Activated effector memory CD4-positive, alpha-beta T cell treated with anti-CD3 and anti-CD28 coated beads, Interleukin-2, amount 50 U/mL, for 16 hours (primary cell): ENCODE measurements at regions not wholly inside any gene's neighbourhood (a gene's known extent, or its start where the extent isn't known, plus 50 kb on each side); places are given as distances from the start of the nearest gene placed in this dataset.
A peak's percentile ranks its signal among the peaks of the same experiment; 100 is the strongest.
"Not testable (repeated sequence)": the region's sequence is repeated elsewhere in the genome, so short reads cannot be mapped to it uniquely, and the experiment has no call there.

Source experiments
- DNase-seq: peaks from one replicate; pipeline ENCODE4 v3.0.0-alpha.2; 2020

DNA sequence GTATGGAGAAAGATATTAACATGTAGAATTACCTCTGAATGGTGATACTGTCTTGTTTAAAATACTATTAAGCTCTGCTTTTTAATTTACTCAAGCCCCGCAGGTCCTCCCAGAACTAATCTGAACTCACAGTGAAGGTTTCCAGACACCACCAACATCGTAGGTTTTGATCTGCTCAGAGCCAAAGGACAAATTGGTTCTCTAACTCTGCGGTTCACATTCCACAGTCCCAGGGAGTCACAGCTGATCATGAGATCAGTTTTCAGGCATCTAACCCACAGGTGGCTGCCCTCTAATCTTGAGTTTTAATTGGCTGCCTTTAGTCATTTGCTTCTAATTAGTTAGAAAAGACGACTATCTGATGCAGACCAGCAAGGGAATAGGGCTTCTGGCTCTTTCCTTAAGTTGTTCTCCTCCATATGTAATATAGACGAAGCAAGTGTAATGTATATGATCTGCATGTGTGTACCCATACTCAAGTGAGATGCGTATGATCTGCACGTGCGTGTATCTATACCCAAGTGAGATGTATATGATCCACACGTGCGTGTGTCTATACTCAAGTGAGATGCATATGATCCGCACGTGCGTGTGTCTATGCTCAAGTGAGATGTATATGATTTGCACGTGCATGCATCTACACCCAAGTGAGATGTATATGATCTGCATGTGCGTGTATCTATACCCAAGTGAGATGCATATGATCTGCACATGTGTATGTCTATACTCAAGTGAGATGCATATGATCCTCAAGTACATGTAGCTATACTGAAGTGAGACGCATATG is 331.5 kb upstream of the NPVF start:
- DNase-seq, result no peak

DNA sequence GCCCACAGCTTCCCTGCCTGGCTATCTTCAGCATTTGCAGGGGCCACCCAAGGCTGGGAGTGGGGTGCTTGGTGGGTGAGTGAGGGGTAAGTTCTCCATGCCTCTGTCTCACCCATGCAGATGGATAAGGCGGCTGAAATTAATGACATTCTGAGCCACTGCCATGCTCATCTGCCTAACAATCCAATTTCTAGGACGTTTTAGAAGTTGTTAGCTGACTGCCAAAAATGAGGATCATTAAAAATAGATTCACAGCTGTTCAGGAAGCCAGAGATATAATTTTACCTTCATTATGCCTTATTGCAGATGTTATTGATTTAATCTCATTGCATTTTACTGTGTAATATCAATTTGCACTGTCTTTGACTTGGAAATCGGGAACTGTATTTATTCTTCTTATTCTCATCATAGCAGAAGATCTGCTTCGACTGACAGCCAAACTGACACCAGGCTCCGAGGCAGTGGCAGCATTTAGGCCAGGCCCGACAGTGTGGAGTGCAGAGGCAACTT is 334.4 kb upstream of the NPVF start:
- DNase-seq, result no peak

DNA sequence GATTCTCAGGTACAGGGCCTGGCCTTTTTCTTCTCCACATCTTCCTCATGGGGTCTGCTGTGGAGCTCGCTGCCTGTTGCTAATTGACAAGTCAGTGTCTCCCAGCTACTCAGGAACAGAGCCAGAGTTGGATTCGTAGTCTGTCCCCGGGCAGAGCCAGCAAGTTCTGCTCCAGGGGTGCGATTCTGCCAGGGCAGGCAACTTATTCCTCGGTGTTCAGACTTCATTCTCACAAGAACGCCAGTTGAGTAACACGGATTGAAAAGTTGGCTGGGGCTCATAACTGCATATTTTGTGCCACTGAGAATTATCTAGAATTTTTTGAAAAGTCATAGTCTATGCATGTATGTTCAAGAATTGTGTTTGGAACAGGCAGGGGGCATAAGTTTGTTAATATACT is 336.7 kb upstream of the NPVF start:
- DNase-seq, result no peak

DNA sequence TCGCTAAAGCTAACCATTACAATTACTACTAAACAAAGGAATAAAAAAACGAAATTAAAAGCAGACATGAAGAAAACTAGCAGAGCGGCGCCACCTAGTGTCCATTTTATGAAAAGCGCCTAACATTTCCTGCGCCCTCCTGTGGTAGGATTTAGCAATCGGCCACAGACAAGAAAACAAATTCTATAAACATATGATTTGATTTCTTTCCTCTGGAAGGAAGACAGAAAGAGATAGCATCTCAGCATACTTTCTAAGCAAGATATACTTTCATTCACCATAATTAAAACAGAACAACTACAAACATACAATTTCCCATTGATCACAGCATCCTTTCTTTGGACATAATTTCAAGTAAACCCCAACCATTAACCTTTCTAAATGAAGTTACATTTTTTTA is 337.7 kb upstream of the NPVF start:
- peak; percentile 86 for DNase-seq

DNA sequence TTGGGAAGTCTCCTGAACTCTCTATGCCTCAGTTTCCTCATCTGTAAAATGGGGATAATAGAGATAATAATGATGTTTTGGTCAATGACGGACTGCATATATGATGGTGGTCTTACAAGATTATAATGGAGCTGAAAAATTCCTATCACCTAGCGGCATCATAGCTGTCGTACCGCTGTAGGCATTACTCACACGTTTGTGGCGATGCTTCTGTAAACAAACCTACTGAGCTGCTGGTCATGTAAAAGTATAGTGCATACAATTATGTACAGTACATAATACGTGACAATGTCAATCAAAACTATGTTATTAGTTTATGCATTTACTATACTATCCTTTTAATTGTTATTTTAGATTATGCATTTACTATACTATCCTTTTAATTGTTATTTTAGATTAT is 339.1 kb upstream of the NPVF start:
- DNase-seq, result no peak

DNA sequence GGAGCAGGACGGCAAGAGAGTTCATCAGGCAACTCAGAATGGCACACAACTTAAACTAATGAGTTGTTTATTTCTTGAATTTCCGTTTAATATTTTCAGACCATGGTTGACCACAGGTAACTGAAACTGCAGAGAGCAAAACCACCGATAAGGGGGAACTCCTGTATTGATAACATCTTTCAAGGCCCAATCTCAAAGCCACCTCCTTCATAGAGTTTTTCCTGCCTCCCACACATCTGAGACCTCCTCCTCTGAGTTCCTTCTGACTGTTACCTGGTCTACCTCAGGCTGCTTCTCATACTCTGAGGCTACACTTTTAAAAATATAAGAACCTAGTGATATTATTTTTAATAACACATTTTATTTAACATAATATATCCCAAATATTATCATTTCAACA is 341.5 kb upstream of the NPVF start:
- DNase-seq, result no peak

DNA sequence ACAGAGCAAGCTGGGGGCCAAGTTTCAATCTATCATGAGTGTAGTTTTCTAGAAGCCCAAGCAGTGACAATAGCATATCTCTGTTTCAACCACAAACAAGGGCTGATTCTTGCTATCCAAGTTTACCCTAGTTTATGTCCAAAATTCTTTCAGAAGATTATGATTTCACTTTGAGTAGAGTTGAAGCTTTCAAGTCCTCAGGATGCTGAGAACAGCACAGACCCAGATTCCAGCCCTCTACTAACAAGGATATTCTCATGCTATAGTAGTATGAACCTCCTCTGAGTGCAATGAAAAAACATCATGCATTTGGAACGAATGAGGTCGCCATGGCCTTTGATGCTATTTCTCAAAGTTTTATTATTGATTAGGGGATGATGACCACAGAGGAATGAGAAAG is 344.1 kb upstream of the NPVF start:
- DNase-seq, result no peak

DNA sequence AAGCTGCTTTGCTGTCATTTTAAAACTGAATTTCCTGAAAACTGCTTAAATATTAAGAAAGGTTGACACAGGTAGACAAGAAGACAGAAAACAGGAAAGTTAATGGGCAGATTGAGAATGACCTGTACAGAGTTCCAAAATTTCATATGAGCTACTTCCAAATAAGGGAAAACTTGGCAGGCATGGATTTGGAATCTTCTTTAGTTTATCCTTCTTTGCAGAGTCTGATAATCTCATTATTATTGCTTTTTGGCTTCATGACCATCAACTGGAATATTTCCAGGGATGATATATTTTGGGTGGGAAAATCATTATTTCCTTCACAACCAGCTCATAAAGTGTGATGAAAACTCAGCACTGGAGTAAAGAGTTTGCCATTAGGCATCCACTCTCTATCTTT is 346.5 kb upstream of the NPVF start:
- no peak for DNase-seq

DNA sequence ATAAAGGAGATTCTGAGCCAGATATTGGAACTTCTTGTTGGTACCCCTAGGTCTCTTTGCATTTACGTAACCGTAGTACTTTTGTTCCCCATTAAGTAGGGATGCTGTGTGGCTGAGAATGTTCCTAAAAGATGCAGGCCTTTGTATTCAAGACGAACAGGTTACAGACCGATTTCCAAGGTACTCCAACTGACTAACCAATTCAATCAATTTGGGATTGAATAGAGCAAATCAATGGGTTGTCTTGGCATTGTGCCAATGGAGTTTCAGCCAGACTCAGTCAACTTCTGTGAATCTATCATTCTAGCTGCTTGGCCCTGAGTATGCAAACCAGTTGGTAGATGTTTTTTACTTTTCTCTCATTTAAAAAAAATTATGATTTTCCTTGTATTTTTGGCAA is 347.3 kb upstream of the NPVF start:
- no peak for DNase-seq

DNA sequence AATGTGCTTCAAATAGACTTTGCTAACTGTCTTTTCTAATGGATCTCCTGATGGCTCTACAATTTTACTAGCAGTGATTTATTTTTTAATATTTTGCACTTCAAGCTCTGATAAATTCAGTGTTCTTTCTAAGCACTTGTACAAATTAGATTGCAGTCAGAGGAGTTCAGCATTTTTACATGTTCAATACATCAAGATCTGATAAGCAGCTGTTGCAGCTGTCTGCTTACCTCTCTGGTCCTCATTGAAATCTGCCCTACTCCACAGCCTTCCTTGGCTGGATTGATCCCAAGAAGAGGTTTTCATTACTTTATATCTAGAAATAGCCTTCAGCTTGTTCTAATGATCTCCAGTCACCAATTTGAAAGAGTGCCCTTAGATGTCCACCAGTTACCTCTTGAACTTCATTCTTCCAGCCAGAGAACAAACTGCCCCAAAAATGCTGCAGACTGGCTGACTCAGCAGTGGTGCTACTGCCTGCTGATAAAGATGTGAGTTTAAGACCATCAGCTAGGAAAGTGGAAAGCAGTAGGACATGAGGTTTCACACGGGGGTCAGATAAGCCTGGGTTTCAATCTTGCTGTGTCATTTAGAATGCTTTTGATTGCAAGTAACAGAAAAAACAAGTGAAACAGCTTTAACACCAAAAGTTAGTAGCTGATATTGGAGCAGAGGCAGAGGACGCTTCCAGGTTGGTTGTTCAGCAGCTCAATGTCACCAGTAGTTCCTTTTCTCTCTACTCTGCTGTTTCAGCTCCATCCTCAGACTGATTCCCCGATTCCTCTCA is 350.9 kb upstream of the NPVF start:
- DNase-seq, result no peak

DNA sequence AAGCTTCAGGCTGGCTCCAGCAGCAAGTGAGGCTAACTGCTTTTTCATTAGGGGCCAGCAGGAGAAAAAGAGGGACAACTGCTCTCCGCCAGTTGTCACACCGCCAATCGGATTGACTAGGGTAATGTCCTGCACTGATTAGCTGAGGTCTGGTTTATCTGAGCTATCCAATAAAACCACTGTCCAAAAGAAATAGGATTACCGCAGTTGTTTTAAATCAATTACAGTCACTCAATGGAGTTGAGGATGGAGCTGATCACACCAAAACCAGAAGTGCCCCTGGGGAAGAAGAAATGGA is 351.4 kb upstream of the NPVF start:
- no peak for DNase-seq

DNA sequence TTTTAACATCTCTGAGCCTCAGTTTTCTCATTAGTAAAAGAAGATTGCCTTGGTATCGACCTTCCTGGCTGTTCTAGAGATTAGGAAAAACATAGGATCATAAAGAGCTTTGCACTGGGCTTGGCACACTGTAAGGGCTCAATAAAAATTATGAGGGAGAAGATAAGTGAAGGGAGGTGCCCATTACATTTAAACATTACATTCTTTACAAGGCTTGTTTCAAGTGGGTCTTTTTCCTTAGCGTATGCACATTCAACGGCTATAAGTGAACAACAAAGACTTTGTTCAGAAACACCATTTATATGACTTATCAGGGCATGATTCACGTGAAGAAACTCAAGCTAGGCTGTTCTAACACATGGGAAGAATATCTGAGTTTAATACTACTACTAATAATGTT is 351.9 kb upstream of the NPVF start:
- no peak for DNase-seq

DNA sequence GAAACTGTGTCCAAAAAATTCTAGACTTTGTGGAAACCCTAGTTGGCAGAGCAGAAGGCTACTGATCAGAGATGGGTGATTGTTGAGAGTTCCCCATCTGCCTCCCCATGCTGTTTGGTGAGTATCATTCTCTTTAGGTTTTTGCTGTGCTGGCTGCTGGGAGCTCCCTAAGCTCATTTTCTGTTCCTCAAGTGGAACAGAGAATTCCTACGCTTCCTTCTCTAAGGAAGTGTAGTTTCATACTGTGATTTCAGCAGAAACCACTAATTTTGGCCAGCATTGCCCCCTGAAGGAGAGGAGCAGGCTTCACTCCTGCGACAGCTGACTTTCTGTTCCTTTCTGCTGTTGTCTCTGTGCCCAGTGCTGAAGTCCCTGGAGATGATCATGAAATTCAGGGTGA is 355.3 kb upstream of the NPVF start:
- no peak for DNase-seq

DNA sequence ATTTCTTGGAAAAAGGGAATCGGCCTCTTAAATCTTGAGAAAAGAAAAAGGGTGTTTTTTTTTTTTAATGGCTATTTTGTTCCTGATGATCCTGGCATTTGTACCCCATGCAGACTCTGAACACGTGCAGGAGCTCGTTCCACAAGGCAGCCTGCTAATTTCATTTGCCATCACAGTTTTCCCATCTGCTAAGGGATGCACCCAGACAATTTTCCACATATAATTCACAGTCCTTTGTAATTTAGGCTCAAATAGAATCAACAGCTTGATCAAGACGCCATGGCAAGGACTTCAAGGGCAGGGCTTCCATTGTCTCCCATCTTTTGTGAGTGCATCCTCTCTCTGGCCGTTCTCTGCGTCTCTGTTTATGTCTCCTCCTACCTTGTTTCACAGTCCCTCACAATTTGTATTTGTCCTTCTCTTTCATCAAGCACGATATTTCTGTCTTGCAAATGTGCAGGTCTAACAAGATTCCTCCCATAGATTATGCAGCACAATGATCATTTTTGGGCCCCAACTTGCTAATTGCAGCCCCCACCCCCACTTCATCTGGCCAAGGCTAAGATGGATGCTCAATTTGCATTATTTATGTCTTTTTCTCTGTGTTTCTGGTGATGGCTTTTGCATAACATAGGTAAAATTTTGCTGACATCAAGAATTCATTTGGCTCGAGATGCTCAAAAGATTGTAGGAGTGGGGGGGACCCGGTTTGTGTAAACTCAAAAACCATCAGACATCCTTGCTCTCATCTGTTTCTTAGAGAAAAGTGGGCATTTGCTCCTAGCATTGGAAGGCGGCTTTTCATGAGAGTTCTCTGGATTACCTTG is 356.0 kb upstream of the NPVF start:
- no peak for DNase-seq

DNA sequence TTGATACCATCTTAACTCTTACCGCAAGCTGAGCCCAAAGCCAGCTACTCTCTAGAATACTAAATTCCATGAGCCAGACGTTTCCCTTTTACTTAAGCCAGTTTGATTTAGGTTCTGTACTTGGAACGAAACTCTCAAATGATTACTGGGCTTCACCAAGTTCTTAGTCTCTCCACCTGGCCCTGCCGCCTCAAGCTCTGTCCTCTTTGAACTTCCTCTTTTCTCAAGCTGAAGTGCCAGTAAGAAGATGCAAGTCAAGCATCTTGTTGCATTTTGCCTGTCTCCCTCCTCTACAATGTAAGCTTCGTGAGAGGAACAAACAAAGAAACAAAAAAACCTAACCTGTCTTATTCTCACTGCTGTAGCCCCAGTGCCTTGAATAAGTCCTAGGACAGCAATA is 358.2 kb upstream of the NPVF start:
- DNase-seq, result no peak

DNA sequence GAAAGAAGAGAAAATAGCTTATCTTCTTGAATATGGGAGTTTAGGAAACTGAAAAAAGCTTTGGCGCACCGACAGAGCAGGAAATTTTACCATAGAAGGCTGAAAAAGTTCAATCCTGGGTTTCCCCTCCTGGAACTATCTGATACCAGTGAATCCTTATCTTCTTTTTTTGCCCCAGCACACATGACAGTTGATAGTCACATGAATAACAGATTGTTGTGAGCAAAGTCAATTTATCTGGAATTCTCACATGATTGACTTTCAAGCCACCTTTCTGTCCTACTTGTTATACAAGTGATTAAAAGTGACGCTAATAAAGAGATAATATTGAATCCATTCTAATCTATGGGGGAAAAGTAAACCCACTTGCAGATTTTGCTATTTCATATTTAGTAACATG is 365.8 kb upstream of the NPVF start:
- DNase-seq, result no peak

DNA sequence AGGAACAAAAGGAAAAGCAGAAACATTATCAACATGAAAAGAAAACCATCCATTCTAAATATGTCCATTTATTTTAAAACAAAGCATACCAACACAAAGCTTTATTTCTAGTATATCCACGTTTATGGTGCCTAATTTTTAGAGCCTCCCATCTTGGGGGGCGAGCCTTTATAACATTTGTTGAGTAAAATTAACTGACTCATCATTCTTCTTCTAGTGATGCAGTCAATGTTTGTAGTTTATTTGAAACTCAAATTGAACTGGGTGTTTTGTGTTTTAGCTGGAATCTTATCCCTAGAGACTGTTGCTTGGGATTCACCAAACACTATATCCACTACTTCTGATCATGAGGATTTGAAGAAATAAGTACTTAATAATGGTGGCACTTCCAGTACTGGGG is 366.4 kb upstream of the NPVF start:
- DNase-seq, result no peak

DNA sequence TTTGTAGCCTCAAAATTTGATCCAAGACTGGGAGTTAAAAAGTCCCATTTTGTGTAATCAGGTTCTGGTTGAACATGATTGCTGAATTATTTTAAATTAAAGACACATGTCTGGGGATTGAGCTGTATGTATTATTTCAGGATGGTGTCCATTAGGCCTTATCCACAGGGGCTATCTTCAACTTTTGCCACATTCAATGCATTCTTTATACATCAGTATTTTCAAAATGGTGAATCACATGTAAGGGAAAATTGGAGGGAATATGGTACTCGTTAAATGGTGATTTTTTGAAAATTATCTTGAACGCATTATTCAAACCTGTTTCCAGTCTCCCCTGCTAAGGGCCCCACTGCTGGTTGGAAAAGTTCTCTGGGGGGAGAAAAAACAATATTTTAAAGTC is 367.7 kb upstream of the NPVF start:
- no peak for DNase-seq

DNA sequence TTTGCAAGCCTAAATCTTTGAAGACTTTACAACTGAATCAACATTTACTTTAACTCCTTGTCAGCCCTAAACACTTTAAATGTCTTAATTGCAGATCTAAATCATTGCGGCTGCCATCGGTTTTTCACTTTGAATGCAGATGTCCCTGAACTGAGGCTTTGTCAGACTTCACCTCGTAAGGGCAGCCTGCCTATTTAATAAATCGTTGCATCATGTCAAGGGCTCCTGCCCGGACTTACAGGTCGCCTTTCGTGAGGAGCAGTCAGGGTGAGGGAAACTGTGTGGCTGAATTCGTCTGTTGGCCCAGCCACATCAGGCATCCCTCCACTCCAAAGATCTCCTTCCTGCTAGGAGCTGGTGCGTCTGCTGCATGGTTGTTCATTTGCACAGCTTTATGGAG is 368.2 kb upstream of the NPVF start:
- no peak for DNase-seq

DNA sequence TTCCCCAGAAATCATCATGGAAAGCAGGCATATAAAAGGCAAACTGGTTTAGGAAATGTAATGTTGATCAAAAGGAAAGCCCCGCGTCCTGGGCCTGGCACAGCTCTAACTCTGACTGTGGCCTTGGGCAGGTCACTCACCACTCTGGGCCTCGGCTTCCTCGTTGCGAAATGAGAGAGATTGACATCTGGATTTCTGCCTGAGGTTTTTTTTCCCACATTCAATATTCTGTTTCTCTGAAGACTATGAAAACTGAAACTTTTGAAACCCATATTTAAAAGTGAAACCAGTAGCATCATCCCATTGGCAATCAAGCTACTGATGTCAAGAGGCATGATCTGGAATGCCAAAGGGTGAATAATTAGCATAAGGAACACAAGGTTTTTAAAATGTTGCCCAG is 369.7 kb upstream of the NPVF start:
- no peak for DNase-seq

DNA sequence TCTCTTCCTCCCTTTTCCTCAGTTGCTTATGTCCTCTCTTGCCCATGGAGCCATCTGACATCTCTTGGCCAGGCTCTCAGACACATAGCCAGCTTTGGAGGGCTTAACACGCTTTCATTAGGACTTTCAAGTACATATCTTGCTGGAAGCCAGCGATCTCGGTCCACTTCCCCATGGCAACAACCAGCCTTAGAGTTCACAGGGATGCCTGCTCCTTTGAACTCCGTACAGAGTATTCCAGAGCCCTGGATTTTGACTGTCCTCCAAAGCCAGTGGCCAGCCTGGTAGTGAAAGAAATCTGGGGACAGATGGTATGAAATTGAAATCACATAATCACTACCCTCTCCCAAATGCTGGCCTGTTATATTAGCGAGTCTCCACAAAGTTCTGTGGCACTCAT is 370.5 kb upstream of the NPVF start:
- DNase-seq, result no peak

DNA sequence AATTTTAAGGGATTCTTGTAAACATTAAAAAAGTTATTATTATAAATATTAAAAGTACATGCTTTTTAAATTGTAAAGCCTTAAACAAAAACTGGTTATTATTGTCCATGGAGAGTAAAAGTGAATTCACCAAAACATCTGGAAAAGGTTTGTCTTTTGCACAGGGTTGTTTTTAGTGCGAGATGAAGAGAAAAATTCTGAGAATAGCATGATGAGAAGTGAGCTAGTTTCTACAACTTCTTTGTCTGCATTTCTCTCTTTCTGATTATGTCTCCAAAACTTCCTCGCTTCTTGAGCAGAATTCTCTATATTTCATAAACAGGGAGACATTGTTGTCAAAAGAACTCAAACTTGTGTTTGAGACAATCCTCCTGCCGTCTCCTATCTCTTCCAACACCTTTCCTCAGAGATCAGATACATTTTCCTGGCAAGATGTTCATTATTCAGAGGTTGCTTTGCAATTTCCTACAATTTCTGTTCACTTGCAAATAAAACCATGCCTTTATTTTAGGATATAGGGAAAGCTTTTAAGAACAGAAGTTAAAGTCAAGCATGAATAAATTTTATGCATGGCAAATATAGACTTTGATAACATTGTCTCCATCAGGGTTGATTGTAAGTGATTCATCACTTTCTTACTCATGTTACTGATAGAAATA is 372.1 kb upstream of the NPVF start:
- no peak for DNase-seq

DNA sequence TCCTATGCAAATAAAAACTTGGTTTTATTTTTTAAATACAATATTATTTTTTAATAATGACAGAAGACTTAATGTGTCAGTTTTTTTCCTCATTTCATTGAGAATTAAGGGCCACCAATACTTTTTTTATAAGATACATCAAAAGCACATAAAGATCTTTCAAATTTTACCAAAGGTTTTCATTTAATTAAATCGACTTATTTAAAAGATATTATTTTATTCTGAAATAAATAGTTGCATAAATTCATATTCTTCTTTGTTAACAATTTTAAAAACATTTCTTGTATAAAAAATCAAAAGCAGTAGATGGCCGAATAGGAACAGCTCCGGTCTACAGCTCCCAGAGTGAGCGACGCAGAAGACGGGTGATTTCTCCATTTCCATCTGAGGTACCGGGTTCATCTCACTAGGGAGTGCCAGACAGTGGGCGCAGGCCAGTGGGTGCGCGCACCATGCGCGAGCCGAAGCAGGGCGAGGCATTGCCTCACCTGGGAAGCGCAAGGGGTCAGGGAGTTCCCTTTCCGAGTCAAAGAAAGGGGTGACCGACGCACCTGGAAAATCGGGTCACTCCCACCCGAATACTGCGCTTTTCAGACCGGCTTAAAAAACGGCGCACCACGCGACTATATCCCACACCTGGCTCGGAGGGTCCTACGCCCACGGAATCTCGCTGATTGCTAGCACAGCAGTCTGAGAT is 374.6 kb upstream of the NPVF start:
- not testable (repeated sequence) for DNase-seq
